A673 (cell line): ENCODE measurements at regions not wholly inside any gene's neighbourhood (a gene's known extent, or its start where the extent isn't known, plus 50 kb on each side); places are given as distances from the start of the nearest gene placed in this dataset.
A peak's percentile ranks its signal among the peaks of the same experiment; 100 is the strongest.

ENCODE experiments used
- BruUV-seq: library from RNA; stranded (reverse); fragments of 400-500 nt; replicated peaks from 2 replicates; lab custom pipeline; 2021; lab: Mats Ljungman, UMichigan
- CTCF ChIA-PET: fragments of 300-600 bp; sonication (Branson Sonifier 250); formaldehyde crosslinking; loops from one replicate; lab custom pipeline; 2022; ENCODE audit warnings: antibody characterized with exemption; lab: Charles Lee
- POLR2A ChIA-PET: fragments of 300-600 bp; sonication (Branson Sonifier 250); formaldehyde crosslinking; loops from one replicate; lab custom pipeline; 2022; ENCODE audit warnings: antibody characterized with exemption; ENCODE audit not compliant: low non-redundant PET; lab: Charles Lee
- DNase-seq: peaks from one replicate; pipeline ENCODE4 v3.0.0-alpha.2; 2015; ENCODE audit warnings: low spot score
- H3K27ac ChIP-seq: fragments of 200-600 bp; sonication (generic); 2 replicates; pipeline ENCODE4 v1.5.1; 2016; ENCODE audit warnings: mixed run types, low read depth, mild to moderate bottlenecking, mixed read lengths, antibody characterized with exemption, low read length; ENCODE audit not compliant: poor library complexity, severe bottlenecking
- H3K27me3 ChIP-seq: fragments of 200-600 bp; sonication (generic); replicated peaks from 2 replicates; pipeline ENCODE4 v1.6.1; 2017; ENCODE audit warnings: mixed run types, low read depth, mild to moderate bottlenecking, mixed read lengths, antibody characterized with exemption, low read length; ENCODE audit not compliant: insufficient read depth, poor library complexity
- H3K36me3 ChIP-seq: fragments of 200-600 bp; sonication (generic); 2 replicates; pipeline ENCODE4 v1.6.1; 2016; ENCODE audit warnings: mixed run types, mild to moderate bottlenecking, mixed read lengths, antibody characterized with exemption, low read length; ENCODE audit not compliant: insufficient read depth, poor library complexity, severe bottlenecking
- H3K4me1 ChIP-seq: fragments of 200-600 bp; sonication (generic); 2 replicates; pipeline ENCODE4 v1.6.1; 2017; ENCODE audit warnings: mixed run types, mild to moderate bottlenecking, mixed read lengths, antibody characterized with exemption, low read length; ENCODE audit not compliant: insufficient read depth, poor library complexity, severe bottlenecking
- H3K4me3 ChIP-seq: fragments of 200-600 bp; sonication (generic); 2 replicates; pipeline ENCODE4 v1.5.1; 2016; ENCODE audit warnings: low read depth, mixed run types, mild to moderate bottlenecking, mixed read lengths, low read length; ENCODE audit not compliant: poor library complexity, severe bottlenecking
- H3K9me3 ChIP-seq: fragments of 200-600 bp; sonication (generic); 2 replicates; pipeline ENCODE4 v1.6.1; 2016; ENCODE audit warnings: mixed run types, low read depth, mild to moderate bottlenecking, mixed read lengths, antibody characterized with exemption, low read length; ENCODE audit not compliant: poor library complexity, severe bottlenecking
- EZH2 ChIP-seq: fragments of 200-600 bp; sonication (generic); IDR thresholded peaks from 2 replicates; pipeline ENCODE4 v1.6.1; 2017; ENCODE audit warnings: borderline replicate concordance, low read depth, mild to moderate bottlenecking, mixed read lengths, antibody characterized with exemption, low read length; ENCODE audit not compliant: poor library complexity, severe bottlenecking
- intact Hi-C: fragments of 100-400 bp; cut with micrococcal nuclease; formaldehyde crosslinking; loops from one replicate; pipeline ENCODE4 v1.10.0; 2022; ENCODE audit not compliant: unreplicated experiment
- TF ChIP-seq, protein P1 (sequence below): fragments of 300-800, 200-600 bp; sonication (generic); conservative IDR thresholded peaks from 2 replicates; pipeline ENCODE4 v1.5.1; 2017; ENCODE audit warnings: low read depth, mild to moderate bottlenecking, antibody characterized with exemption, low read length, moderate library complexity, mixed read lengths

DNA sequence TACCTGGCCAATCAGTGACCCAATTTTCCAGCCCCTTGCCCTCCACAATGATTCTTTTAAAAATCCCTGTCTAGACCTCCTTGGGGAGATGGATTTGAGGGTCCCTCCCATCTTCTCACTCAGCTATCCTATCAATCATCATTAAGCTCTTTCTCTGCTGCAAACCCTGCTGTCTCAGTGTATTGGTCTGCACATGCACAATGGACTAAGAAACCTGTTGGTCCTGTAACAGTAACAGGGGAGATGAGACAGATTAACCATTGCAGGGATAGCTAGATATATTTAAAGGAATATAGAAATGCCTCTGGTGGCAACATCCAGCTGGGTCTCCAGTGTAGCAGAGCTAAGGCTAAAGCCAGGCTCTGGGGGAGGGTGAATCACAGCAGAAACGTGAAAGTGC, 74.6 kb upstream of the CHRNA7 start:
- H3K27ac ChIP-seq, result no peak overlapping the region
- H3K27me3 ChIP-seq, result no peaks in the 10 kb centered on the region
- ChIA-PET POLR2A (no interaction called here), CTCF (no interaction called here)
- DNase-seq, result no peak
- no peaks in the 10 kb centered on the region for H3K4me1 ChIP-seq
- no TSS peak for BruUV-seq
- H3K9me3 ChIP-seq, result peaks cover 6% of the 10 kb centered on the region
- H3K4me3 ChIP-seq, result no peak overlapping the region
- TF ChIP-seq, protein P1, sequence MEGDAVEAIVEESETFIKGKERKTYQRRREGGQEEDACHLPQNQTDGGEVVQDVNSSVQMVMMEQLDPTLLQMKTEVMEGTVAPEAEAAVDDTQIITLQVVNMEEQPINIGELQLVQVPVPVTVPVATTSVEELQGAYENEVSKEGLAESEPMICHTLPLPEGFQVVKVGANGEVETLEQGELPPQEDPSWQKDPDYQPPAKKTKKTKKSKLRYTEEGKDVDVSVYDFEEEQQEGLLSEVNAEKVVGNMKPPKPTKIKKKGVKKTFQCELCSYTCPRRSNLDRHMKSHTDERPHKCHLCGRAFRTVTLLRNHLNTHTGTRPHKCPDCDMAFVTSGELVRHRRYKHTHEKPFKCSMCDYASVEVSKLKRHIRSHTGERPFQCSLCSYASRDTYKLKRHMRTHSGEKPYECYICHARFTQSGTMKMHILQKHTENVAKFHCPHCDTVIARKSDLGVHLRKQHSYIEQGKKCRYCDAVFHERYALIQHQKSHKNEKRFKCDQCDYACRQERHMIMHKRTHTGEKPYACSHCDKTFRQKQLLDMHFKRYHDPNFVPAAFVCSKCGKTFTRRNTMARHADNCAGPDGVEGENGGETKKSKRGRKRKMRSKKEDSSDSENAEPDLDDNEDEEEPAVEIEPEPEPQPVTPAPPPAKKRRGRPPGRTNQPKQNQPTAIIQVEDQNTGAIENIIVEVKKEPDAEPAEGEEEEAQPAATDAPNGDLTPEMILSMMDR, result no peak
- no peak for TF ChIP-seq EZH2
- intact Hi-C loops, result no loop called here
- no peaks in the 10 kb centered on the region for H3K36me3 ChIP-seq

GRCh38 chr15:31957581-31957980, 72.7 kb upstream of the CHRNA7 start:
- POLR2A ChIA-PET, result no interaction called here
- no peak overlapping the region for H3K27ac ChIP-seq
- no peaks in the 10 kb centered on the region for H3K27me3 ChIP-seq
- no peak for DNase-seq
- no peaks in the 10 kb centered on the region for H3K36me3 ChIP-seq
- TF ChIP-seq, protein P1, result no peak
- no peak for TF ChIP-seq EZH2
- H3K9me3 ChIP-seq, result peaks cover 6% of the 10 kb centered on the region
- H3K4me1 ChIP-seq, result no peaks in the 10 kb centered on the region
- intact Hi-C loops, result no loop called here
- BruUV-seq, result no TSS peak
- CTCF ChIA-PET, result no interaction called here
- no peak overlapping the region for H3K4me3 ChIP-seq

GRCh38 chr15:31964586-31965307, 65.6 kb upstream of the CHRNA7 start:
- no peak overlapping the region for H3K4me3 ChIP-seq
- H3K9me3 ChIP-seq, result no peaks in the 10 kb centered on the region
- no peak for TF ChIP-seq EZH2
- TF ChIP-seq, protein P1, result 0 out of 2 replicates have a peak, but pooled peaks have one; percentile 11
- H3K27ac ChIP-seq, result no peak overlapping the region
- ChIA-PET CTCF (no interaction called here), POLR2A (no interaction called here)
- no peaks in the 10 kb centered on the region for H3K36me3 ChIP-seq
- H3K27me3 ChIP-seq, result peaks cover 17% of the 10 kb centered on the region
- DNase-seq, result no peak
- intact Hi-C loops, result no loop called here
- no TSS peak for BruUV-seq
- no peaks in the 10 kb centered on the region for H3K4me1 ChIP-seq
